ENCODE measurements at regions not wholly inside any gene's neighbourhood (a gene's known extent, or its start where the extent isn't known, plus 50 kb on each side); places are given as distances from the start of the nearest gene placed in this dataset.

- TF ChIP-seq CTCF (IDR thresholded peaks at IDR 0.05; ENCODE audit: low read length) = no peak
- no peak for TF ChIP-seq EZH2 (IDR thresholded peaks at IDR 0.05; ENCODE audit: borderline replicate concordance, low read length)
Observed at GRCh38 chr2:200155652-200156051, 150.8 kb upstream of the SPATS2L start.

Data from OCI-LY1 (cell line).